Kidney tubule cell (primary cell): ENCODE measurements at regions not wholly inside any gene's neighbourhood (a gene's known extent, or its start where the extent isn't known, plus 50 kb on each side); places are given as distances from the start of the nearest gene placed in this dataset.

Experiments used
- DNase-seq: peaks from one replicate; pipeline ENCODE4 v3.0.0-alpha.2; 2018; ENCODE audit warnings: low spot score

GRCh38 chr4:153137677-153138630, 66.3 kb upstream of the TRIM2 start:
- no peak for DNase-seq

GRCh38 chr4:153138736-153139135, 65.5 kb upstream of the TRIM2 start:
- no peak for DNase-seq

GRCh38 chr4:153140294-153140693, 63.9 kb upstream of the TRIM2 start:
- DNase-seq, result peak; percentile 61

- no peak for DNase-seq
Measured at GRCh38 chr4:153141238-153141637, 63.0 kb upstream of the TRIM2 start.

GRCh38 chr4:153142700-153143438, 61.4 kb upstream of the TRIM2 start:
- peak; percentile 76 for DNase-seq

GRCh38 chr4:153143527-153144348, 60.5 kb upstream of the TRIM2 start:
- DNase-seq, result peak; percentile 70

GRCh38 chr4:153146031-153146430, 58.2 kb upstream of the TRIM2 start:
- DNase-seq, result peak; percentile 67

GRCh38 chr4:153146961-153147360, 57.3 kb upstream of the TRIM2 start:
- DNase-seq, result no peak

GRCh38 chr4:153148791-153149190, 55.5 kb upstream of the TRIM2 start:
- no peak for DNase-seq

- DNase-seq, result peak; percentile 90
Measured at GRCh38 chr4:153151535-153152455, 52.4 kb upstream of the TRIM2 start.

- peak; percentile 68 for DNase-seq
Measured at GRCh38 chr4:153152501-153153338, 51.5 kb upstream of the TRIM2 start.

GRCh38 chr4:153153339-153153871, 50.8 kb upstream of the TRIM2 start:
- peak; percentile 67 for DNase-seq

GRCh38 chr4:153154007-153154975, 50.0 kb upstream of the TRIM2 start:
- peak; percentile 67 for DNase-seq
